ENCODE measurements at regions not wholly inside any gene's neighbourhood (a gene's known extent, or its start where the extent isn't known, plus 50 kb on each side); places are given as distances from the start of the nearest gene placed in this dataset.

DNA sequence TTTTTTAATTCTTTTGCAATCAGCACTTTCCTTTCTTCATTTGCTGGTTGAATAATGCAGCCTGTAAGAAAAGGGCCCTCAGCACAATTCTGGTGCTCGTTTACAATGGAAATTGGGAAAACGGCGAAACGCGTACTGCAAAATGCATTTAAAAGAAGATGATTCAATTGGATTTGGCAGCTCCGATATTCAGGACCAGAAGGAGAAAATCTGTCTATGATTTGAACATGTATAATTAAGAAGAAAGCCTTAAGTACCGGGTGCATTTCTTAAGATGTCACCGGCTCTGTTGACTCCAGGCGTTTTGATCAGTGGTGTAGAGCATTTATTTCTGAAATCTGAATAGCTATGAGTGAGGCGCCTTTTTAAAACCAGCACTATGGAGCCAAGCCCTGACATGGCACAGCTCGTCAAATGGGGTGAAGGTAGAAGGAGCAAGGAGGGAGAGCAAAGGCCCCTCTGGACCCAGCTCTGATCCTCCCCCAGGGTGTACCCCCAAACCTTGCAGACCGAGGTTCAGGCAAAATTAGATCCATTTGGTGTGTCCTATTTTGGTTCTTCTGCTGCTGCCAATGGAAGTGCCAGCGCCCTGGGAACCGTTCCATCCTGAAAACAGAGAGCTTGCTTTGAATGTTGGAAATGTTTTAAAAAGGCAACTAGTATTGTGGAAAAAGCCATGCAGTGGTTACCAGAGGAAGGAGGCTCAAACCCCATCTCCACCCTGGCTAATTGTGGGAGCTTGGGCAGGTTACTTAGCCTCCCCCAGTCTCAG, 161.4 kb upstream of the RPL38 start:
- TF ChIP-seq, protein P1, sequence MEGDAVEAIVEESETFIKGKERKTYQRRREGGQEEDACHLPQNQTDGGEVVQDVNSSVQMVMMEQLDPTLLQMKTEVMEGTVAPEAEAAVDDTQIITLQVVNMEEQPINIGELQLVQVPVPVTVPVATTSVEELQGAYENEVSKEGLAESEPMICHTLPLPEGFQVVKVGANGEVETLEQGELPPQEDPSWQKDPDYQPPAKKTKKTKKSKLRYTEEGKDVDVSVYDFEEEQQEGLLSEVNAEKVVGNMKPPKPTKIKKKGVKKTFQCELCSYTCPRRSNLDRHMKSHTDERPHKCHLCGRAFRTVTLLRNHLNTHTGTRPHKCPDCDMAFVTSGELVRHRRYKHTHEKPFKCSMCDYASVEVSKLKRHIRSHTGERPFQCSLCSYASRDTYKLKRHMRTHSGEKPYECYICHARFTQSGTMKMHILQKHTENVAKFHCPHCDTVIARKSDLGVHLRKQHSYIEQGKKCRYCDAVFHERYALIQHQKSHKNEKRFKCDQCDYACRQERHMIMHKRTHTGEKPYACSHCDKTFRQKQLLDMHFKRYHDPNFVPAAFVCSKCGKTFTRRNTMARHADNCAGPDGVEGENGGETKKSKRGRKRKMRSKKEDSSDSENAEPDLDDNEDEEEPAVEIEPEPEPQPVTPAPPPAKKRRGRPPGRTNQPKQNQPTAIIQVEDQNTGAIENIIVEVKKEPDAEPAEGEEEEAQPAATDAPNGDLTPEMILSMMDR (IDR thresholded peaks at IDR 0.05), result no peak
- TF ChIP-seq EP300 (IDR thresholded peaks at IDR 0.05) (no peak), POLR2A (IDR thresholded peaks at IDR 0.05) (no peak)

Data from tibial nerve (tissue), 4 donors.